Breast epithelium (tissue), 3 donors: ENCODE measurements at regions not wholly inside any gene's neighbourhood (a gene's known extent, or its start where the extent isn't known, plus 50 kb on each side); places are given as distances from the start of the nearest gene placed in this dataset.

Source experiments
- POLR2A ChIP-seq: fragments of 450-650 bp; IDR thresholded peaks from one replicate; pipeline ENCODE4 v1.6.1; 2016; ENCODE audit warnings: antibody characterized with exemption, mild to moderate bottlenecking, moderate library complexity
- POLR2AphosphoS5 ChIP-seq, 3 donors: sonication (generic); formaldehyde crosslinking; IDR thresholded peaks; one replicate each; pipeline ENCODE4 v1.6.1; 2017; ENCODE audit warnings: antibody characterized with exemption in 3 of 3

DNA sequence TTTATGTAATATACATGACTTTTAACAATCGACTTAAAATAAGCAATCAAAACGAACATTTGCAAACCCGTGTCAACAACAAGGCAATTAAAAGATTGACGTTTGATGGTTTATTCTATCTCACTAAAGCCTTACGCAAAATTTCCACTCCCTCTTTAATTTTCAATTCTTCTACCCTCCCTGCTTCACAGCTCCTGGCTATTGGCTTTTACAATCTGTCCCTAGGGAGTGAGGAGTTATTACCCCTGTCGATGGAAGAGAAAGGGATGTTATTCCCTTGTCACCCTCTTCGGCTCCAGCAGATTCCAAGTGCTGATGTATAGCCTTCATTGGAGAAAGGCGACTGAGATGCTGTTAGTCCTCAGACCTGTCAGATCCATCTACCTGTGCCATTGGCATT, 161.3 kb downstream of the ZNF281 start:
- TF ChIP-seq POLR2A (no peak), POLR2AphosphoS5 (IDR thresholded peaks at IDR 0.05) (no peak)
